ENCODE measurements at regions not wholly inside any gene's neighbourhood (a gene's known extent, or its start where the extent isn't known, plus 50 kb on each side); places are given as distances from the start of the nearest gene placed in this dataset.

GRCh38 chr15:94620632-94621031, 389.3 kb downstream of the MCTP2 start:
- no peaks in the 10 kb centered on the region for H3K4me1 ChIP-seq (ENCODE audit: insufficient read depth, low read length)
- H2AFZ ChIP-seq (ENCODE audit: low read depth, low read length): no peak overlapping the region
- H3K4me3 ChIP-seq (ENCODE audit: low read length): no peak overlapping the region
- H3K27me3 ChIP-seq (ENCODE audit: insufficient read depth, low read length): no peaks in the 10 kb centered on the region
- no peaks in the 10 kb centered on the region for H3K9me3 ChIP-seq (ENCODE audit: low read length)
- H3K36me3 ChIP-seq (ENCODE audit: insufficient read depth, low read length): no peaks in the 10 kb centered on the region

GRCh38 chr15:94621736-94622135, 390.4 kb downstream of the MCTP2 start:
- Histone ChIP-seq H3K36me3 (ENCODE audit: insufficient read depth, low read length) (no peaks in the 10 kb centered on the region), H3K9me3 (ENCODE audit: low read length) (no peaks in the 10 kb centered on the region), H3K4me3 (ENCODE audit: low read length) (no peak overlapping the region)

GRCh38 chr15:94626949-94627348, 395.6 kb downstream of the MCTP2 start:
- H3K9me3 ChIP-seq (ENCODE audit: low read length): no peaks in the 10 kb centered on the region
- no peak overlapping the region for H2AFZ ChIP-seq (ENCODE audit: low read depth, low read length)
- no peak overlapping the region for H3K4me3 ChIP-seq (ENCODE audit: low read length)
- no peaks in the 10 kb centered on the region for H3K4me1 ChIP-seq (ENCODE audit: insufficient read depth, low read length)
- no peaks in the 10 kb centered on the region for H3K27me3 ChIP-seq (ENCODE audit: insufficient read depth, low read length)
- H3K36me3 ChIP-seq (ENCODE audit: insufficient read depth, low read length): no peaks in the 10 kb centered on the region

More at GRCh38 chr15:94621736-94622135, 390.4 kb downstream of the MCTP2 start:
- Histone ChIP-seq H3K4me1 (ENCODE audit: insufficient read depth, low read length) (no peaks in the 10 kb centered on the region), H3K27me3 (ENCODE audit: insufficient read depth, low read length) (no peaks in the 10 kb centered on the region), H2AFZ (ENCODE audit: low read depth, low read length) (no peak overlapping the region)

- Histone ChIP-seq H3K4me1 (ENCODE audit: insufficient read depth, low read length) (no peaks in the 10 kb centered on the region), H3K4me3 (ENCODE audit: low read length) (no peak overlapping the region), H3K36me3 (ENCODE audit: insufficient read depth, low read length) (no peaks in the 10 kb centered on the region), H2AFZ (ENCODE audit: low read depth, low read length) (no peak overlapping the region), H3K27me3 (ENCODE audit: insufficient read depth, low read length) (no peaks in the 10 kb centered on the region), H3K9me3 (ENCODE audit: low read length) (no peaks in the 10 kb centered on the region)
Observed at GRCh38 chr15:94631608-94632007, 400.2 kb downstream of the MCTP2 start.

GRCh38 chr15:94638183-94638582, 406.8 kb downstream of the MCTP2 start:
- H3K4me3 ChIP-seq (ENCODE audit: low read length): no peak overlapping the region

GRCh38 chr15:94639701-94640100, 408.3 kb downstream of the MCTP2 start:
- no peak overlapping the region for H2AFZ ChIP-seq (ENCODE audit: low read depth, low read length)
- no peaks in the 10 kb centered on the region for H3K27me3 ChIP-seq (ENCODE audit: insufficient read depth, low read length)
- no peaks in the 10 kb centered on the region for H3K36me3 ChIP-seq (ENCODE audit: insufficient read depth, low read length)
- H3K9me3 ChIP-seq (ENCODE audit: low read length): no peaks in the 10 kb centered on the region
- no peak overlapping the region for H3K4me3 ChIP-seq (ENCODE audit: low read length)
- no peaks in the 10 kb centered on the region for H3K4me1 ChIP-seq (ENCODE audit: insufficient read depth, low read length)

More at GRCh38 chr15:94638183-94638582, 406.8 kb downstream of the MCTP2 start:
- Histone ChIP-seq H3K36me3 (ENCODE audit: insufficient read depth, low read length) (no peaks in the 10 kb centered on the region), H3K9me3 (ENCODE audit: low read length) (no peaks in the 10 kb centered on the region), H3K27me3 (ENCODE audit: insufficient read depth, low read length) (no peaks in the 10 kb centered on the region), H3K4me1 (ENCODE audit: insufficient read depth, low read length) (no peaks in the 10 kb centered on the region), H2AFZ (ENCODE audit: low read depth, low read length) (no peak overlapping the region)

- Histone ChIP-seq H3K36me3 (ENCODE audit: insufficient read depth, low read length) (no peaks in the 10 kb centered on the region), H3K9me3 (ENCODE audit: low read length) (no peaks in the 10 kb centered on the region), H3K4me3 (ENCODE audit: low read length) (no peak overlapping the region), H2AFZ (ENCODE audit: low read depth, low read length) (no peak overlapping the region), H3K27me3 (ENCODE audit: insufficient read depth, low read length) (no peaks in the 10 kb centered on the region), H3K4me1 (ENCODE audit: insufficient read depth, low read length) (no peaks in the 10 kb centered on the region)
Observed at GRCh38 chr15:94644433-94644832, 413.1 kb downstream of the MCTP2 start.

GRCh38 chr15:94653071-94653470, 421.7 kb downstream of the MCTP2 start:
- H3K4me1 ChIP-seq (ENCODE audit: insufficient read depth, low read length): no peaks in the 10 kb centered on the region
- no peaks in the 10 kb centered on the region for H3K27me3 ChIP-seq (ENCODE audit: insufficient read depth, low read length)
- H2AFZ ChIP-seq (ENCODE audit: low read depth, low read length): no peak overlapping the region
- H3K36me3 ChIP-seq (ENCODE audit: insufficient read depth, low read length): no peaks in the 10 kb centered on the region
- H3K9me3 ChIP-seq (ENCODE audit: low read length): no peaks in the 10 kb centered on the region
- no peak overlapping the region for H3K4me3 ChIP-seq (ENCODE audit: low read length)

- H3K4me3 ChIP-seq (ENCODE audit: low read length): no peak overlapping the region
- peaks cover 3% of the 10 kb centered on the region for H3K27me3 ChIP-seq (ENCODE audit: insufficient read depth, low read length)
- no peaks in the 10 kb centered on the region for H3K36me3 ChIP-seq (ENCODE audit: insufficient read depth, low read length)
- H3K9me3 ChIP-seq (ENCODE audit: low read length): no peaks in the 10 kb centered on the region
- no peaks in the 10 kb centered on the region for H3K4me1 ChIP-seq (ENCODE audit: insufficient read depth, low read length)
- H2AFZ ChIP-seq (ENCODE audit: low read depth, low read length): no peak overlapping the region
Observed at GRCh38 chr15:94655249-94655880, 424.0 kb downstream of the MCTP2 start.

- Histone ChIP-seq H3K9me3 (ENCODE audit: low read length) (no peaks in the 10 kb centered on the region), H3K4me3 (ENCODE audit: low read length) (no peak overlapping the region), H3K36me3 (ENCODE audit: insufficient read depth, low read length) (no peaks in the 10 kb centered on the region), H3K4me1 (ENCODE audit: insufficient read depth, low read length) (peaks cover 4% of the 10 kb centered on the region), H3K27me3 (ENCODE audit: insufficient read depth, low read length) (no peaks in the 10 kb centered on the region), H2AFZ (ENCODE audit: low read depth, low read length) (no peak overlapping the region)
Observed at GRCh38 chr15:94665676-94666441, 434.5 kb downstream of the MCTP2 start.

- no peaks in the 10 kb centered on the region for H3K9me3 ChIP-seq (ENCODE audit: low read length)
- no peaks in the 10 kb centered on the region for H3K27me3 ChIP-seq (ENCODE audit: insufficient read depth, low read length)
- no peaks in the 10 kb centered on the region for H3K36me3 ChIP-seq (ENCODE audit: insufficient read depth, low read length)
- no peak overlapping the region for H3K4me3 ChIP-seq (ENCODE audit: low read length)
- peaks cover 11% of the 10 kb centered on the region for H3K4me1 ChIP-seq (ENCODE audit: insufficient read depth, low read length)
- H2AFZ ChIP-seq (ENCODE audit: low read depth, low read length): no peak overlapping the region
Observed at GRCh38 chr15:94666553-94666952, 435.2 kb downstream of the MCTP2 start.

GRCh38 chr15:94667109-94667508, 435.7 kb downstream of the MCTP2 start:
- Histone ChIP-seq H2AFZ (ENCODE audit: low read depth, low read length) (no peak overlapping the region), H3K4me1 (ENCODE audit: insufficient read depth, low read length) (peaks cover 16% of the 10 kb centered on the region), H3K9me3 (ENCODE audit: low read length) (no peaks in the 10 kb centered on the region), H3K36me3 (ENCODE audit: insufficient read depth, low read length) (no peaks in the 10 kb centered on the region), H3K4me3 (ENCODE audit: low read length) (no peak overlapping the region), H3K27me3 (ENCODE audit: insufficient read depth, low read length) (no peaks in the 10 kb centered on the region)

- no peaks in the 10 kb centered on the region for H3K27me3 ChIP-seq (ENCODE audit: insufficient read depth, low read length)
Observed at GRCh38 chr15:94670438-94671034, 439.2 kb downstream of the MCTP2 start.

More at GRCh38 chr15:94670438-94671034, 439.2 kb downstream of the MCTP2 start:
- H3K4me3 ChIP-seq (ENCODE audit: low read length): no peak overlapping the region
- H3K36me3 ChIP-seq (ENCODE audit: insufficient read depth, low read length): no peaks in the 10 kb centered on the region
- H3K9me3 ChIP-seq (ENCODE audit: low read length): no peaks in the 10 kb centered on the region
- H3K4me1 ChIP-seq (ENCODE audit: insufficient read depth, low read length): peaks cover 22% of the 10 kb centered on the region
- no peak overlapping the region for H2AFZ ChIP-seq (ENCODE audit: low read depth, low read length)

All from neuron (in vitro differentiated cells).